ENCODE measurements at regions not wholly inside any gene's neighbourhood (a gene's known extent, or its start where the extent isn't known, plus 50 kb on each side); places are given as distances from the start of the nearest gene placed in this dataset.

- Histone ChIP-seq H2AFZ (ENCODE audit: low read length) (no peak overlapping the region), H3K36me3 (replicated peaks; ENCODE audit: insufficient read depth, low read length) (no peaks in the 10 kb centered on the region), H3K27ac (ENCODE audit: low read length) (no peak overlapping the region), H3K4me1 (ENCODE audit: low read length) (no peaks in the 10 kb centered on the region), H3K9me2 (replicated peaks; ENCODE audit: insufficient read depth, low read length) (no peaks in the 10 kb centered on the region), H3K4me2 (ENCODE audit: low read depth, low read length) (no peak overlapping the region), H3F3A (ENCODE audit: insufficient read depth, low read length) (no peaks in the 10 kb centered on the region), H3K9ac (ENCODE audit: low read length) (no peak overlapping the region), H3K4me3 (ENCODE audit: low read length) (no peak overlapping the region), H3K27me3 (replicated peaks; ENCODE audit: insufficient read depth, low read length) (no peaks in the 10 kb centered on the region), H3K9me3 (replicated peaks; ENCODE audit: insufficient read depth, low read length) (no peaks in the 10 kb centered on the region), H3K79me2 (ENCODE audit: low read length) (no peaks in the 10 kb centered on the region), H4K20me1 (ENCODE audit: insufficient read depth, low read length) (no peaks in the 10 kb centered on the region)
- TF ChIP-seq EZH2 (optimal IDR thresholded peaks at IDR 0.05; ENCODE audit: low read depth, low read length) (no peak), CTCF (IDR thresholded peaks at IDR 0.05; ENCODE audit: low read length) (no peak), EZH2phosphoT487 (IDR thresholded peaks at IDR 0.05; ENCODE audit: low read length) (no peak)
- DNase-seq: no peak
These were observed 491.7 kb upstream of the FAM174A start for GRCh38 chr5:100043475-100043874.

- TF ChIP-seq EZH2 (optimal IDR thresholded peaks at IDR 0.05; ENCODE audit: low read depth, low read length) (no peak), CTCF (IDR thresholded peaks at IDR 0.05; ENCODE audit: low read length) (no peak), EZH2phosphoT487 (IDR thresholded peaks at IDR 0.05; ENCODE audit: low read length) (no peak)
- Histone ChIP-seq H3K27ac (ENCODE audit: low read length) (no peak overlapping the region), H3K4me1 (ENCODE audit: low read length) (no peaks in the 10 kb centered on the region), H3K9me3 (replicated peaks; ENCODE audit: insufficient read depth, low read length) (no peaks in the 10 kb centered on the region), H3K27me3 (replicated peaks; ENCODE audit: insufficient read depth, low read length) (no peaks in the 10 kb centered on the region), H2AFZ (ENCODE audit: low read length) (no peak overlapping the region), H3K9ac (ENCODE audit: low read length) (no peak overlapping the region), H3K4me2 (ENCODE audit: low read depth, low read length) (no peak overlapping the region), H4K20me1 (ENCODE audit: insufficient read depth, low read length) (no peaks in the 10 kb centered on the region), H3K36me3 (replicated peaks; ENCODE audit: insufficient read depth, low read length) (no peaks in the 10 kb centered on the region), H3F3A (ENCODE audit: insufficient read depth, low read length) (no peaks in the 10 kb centered on the region), H3K4me3 (ENCODE audit: low read length) (no peak overlapping the region), H3K9me2 (replicated peaks; ENCODE audit: insufficient read depth, low read length) (no peaks in the 10 kb centered on the region), H3K79me2 (ENCODE audit: low read length) (no peaks in the 10 kb centered on the region)
- no peak for DNase-seq
These were observed 508.6 kb upstream of the FAM174A start for GRCh38 chr5:100026606-100027005.

GRCh38 chr5:100023536-100023935 is 511.6 kb upstream of the FAM174A start:
- H3K9me2 ChIP-seq (replicated peaks; ENCODE audit: insufficient read depth, low read length): no peaks in the 10 kb centered on the region
- no peak for DNase-seq
- no peaks in the 10 kb centered on the region for H3F3A ChIP-seq (ENCODE audit: insufficient read depth, low read length)
- H2AFZ ChIP-seq (ENCODE audit: low read length): no peak overlapping the region
- no peak overlapping the region for H3K9ac ChIP-seq (ENCODE audit: low read length)
- H3K4me3 ChIP-seq (ENCODE audit: low read length): no peak overlapping the region
- TF ChIP-seq EZH2phosphoT487 (IDR thresholded peaks at IDR 0.05; ENCODE audit: low read length) (no peak), EZH2 (optimal IDR thresholded peaks at IDR 0.05; ENCODE audit: low read depth, low read length) (no peak), CTCF (IDR thresholded peaks at IDR 0.05; ENCODE audit: low read length) (no peak)
- H3K27me3 ChIP-seq (replicated peaks; ENCODE audit: insufficient read depth, low read length): no peaks in the 10 kb centered on the region
- H3K27ac ChIP-seq (ENCODE audit: low read length): no peak overlapping the region
- no peaks in the 10 kb centered on the region for H3K36me3 ChIP-seq (replicated peaks; ENCODE audit: insufficient read depth, low read length)
- H3K4me2 ChIP-seq (ENCODE audit: low read depth, low read length): no peak overlapping the region
- H3K9me3 ChIP-seq (replicated peaks; ENCODE audit: insufficient read depth, low read length): no peaks in the 10 kb centered on the region
- no peaks in the 10 kb centered on the region for H3K4me1 ChIP-seq (ENCODE audit: low read length)
- H4K20me1 ChIP-seq (ENCODE audit: insufficient read depth, low read length): no peaks in the 10 kb centered on the region
- H3K79me2 ChIP-seq (ENCODE audit: low read length): no peaks in the 10 kb centered on the region

All from MM.1S (cell line).